ENCODE measurements at regions not wholly inside any gene's neighbourhood (a gene's known extent, or its start where the extent isn't known, plus 50 kb on each side); places are given as distances from the start of the nearest gene placed in this dataset.
"Not testable (repeated sequence)": the region's sequence is repeated elsewhere in the genome, so short reads cannot be mapped to it uniquely, and the experiment has no call there.

- POLR2A ChIA-PET = interaction anchor here (0.8 to 1.3 kb wide), 2 partner anchors 15 to 22 kb away, joined by 3 read pairs; no protein-coding TSS in a partner anchor
- no peak overlapping the region for H3K9ac ChIP-seq (ENCODE audit: control insufficient read depth, insufficient read depth, low read length)
- no peak overlapping the region for H3K4me2 ChIP-seq (ENCODE audit: control insufficient read depth, insufficient read depth)
- ATAC-seq (no peak), DNase-seq (ENCODE audit: low read depth, low spot score) (no peak), FAIRE-seq (no peak)
- no peak overlapping the region for H3K4me3 ChIP-seq
- no peak for TF ChIP-seq REST (IDR thresholded peaks at IDR 0.05; ENCODE audit: low read depth, low read length)
- no peak for TF ChIP-seq POLR2A (IDR thresholded peaks at IDR 0.05; ENCODE audit: low read depth, low read length)
- no peak for TF ChIP-seq E2F4 (IDR thresholded peaks at IDR 0.05; ENCODE audit: low read depth, low read length)
- no peak for TF ChIP-seq ZSCAN29 (IDR thresholded peaks at IDR 0.05)
- no peak for TF ChIP-seq SMAD5 (IDR thresholded peaks at IDR 0.05; ENCODE audit: low read depth)
- TF ChIP-seq TCF12 (IDR thresholded peaks at IDR 0.05; ENCODE audit: low read depth, low read length) = no peak
- no peak for TF ChIP-seq POLR2AphosphoS5 (IDR thresholded peaks at IDR 0.05; ENCODE audit: low read length)
- no peak for TF ChIP-seq MAX (IDR thresholded peaks at IDR 0.05; ENCODE audit: low read depth, low read length)
- no peak for TF ChIP-seq RAD21 (IDR thresholded peaks at IDR 0.05; ENCODE audit: insufficient read depth, low read depth, low read length)
- no peak for TF ChIP-seq YBX1 (IDR thresholded peaks at IDR 0.05)
- no peak for TF ChIP-seq YY1 (IDR thresholded peaks at IDR 0.05; ENCODE audit: low read depth, low read length)
- SMC1A ChIA-PET (ENCODE audit: uncharacterized antibody, unreplicated experiment) = interaction anchor here (1.6 to 2.8 kb wide), 3 partner anchors 10 to 47 kb away, joined by 3 to 19 read pairs (median 4); no protein-coding TSS in a partner anchor
- H4K20me1 ChIP-seq (ENCODE audit: control insufficient read depth, insufficient read depth) = no peaks in the 10 kb centered on the region
- BruUV-seq (replicated peaks) = no TSS peak
- H3K79me2 ChIP-seq (ENCODE audit: control insufficient read depth, insufficient read depth, low read length) = no peaks in the 10 kb centered on the region
- H3K27me3 ChIP-seq (replicated peaks in 1 of 2; ENCODE audit: control insufficient read depth in 2 of 2, insufficient read depth in 2 of 2, low read length in 1 of 2) = no peaks in the 10 kb centered on the region
- WGBS (ENCODE audit: insufficient coverage, insufficient replicate concordance, low lambda C conversion rate, missing lambda C conversion rate) = 0% methylated on average over 1 of the region's 1 CpG
- intact Hi-C loops (cut with micrococcal nuclease; ENCODE audit: unreplicated experiment) (no loop called here), in situ Hi-C loops (cut with MboI) (no loop called here)
- RAD21 ChIA-PET (ENCODE audit: unreplicated experiment) = interaction anchor here (1.3 kb wide), 1 partner anchor 15 kb away, joined by 4 read pairs; no protein-coding TSS in a partner anchor
- H3K4me1 ChIP-seq (ENCODE audit: control insufficient read depth, insufficient read depth, low read length) = no peaks in the 10 kb centered on the region
- no peaks in the 10 kb centered on the region for H3K36me3 ChIP-seq (ENCODE audit: control insufficient read depth in 2 of 2, insufficient read depth in 2 of 2, low read length in 1 of 2)
- CTCF ChIA-PET = interaction anchor here (1.2 to 1.3 kb wide), 2 partner anchors 10 to 22 kb away, joined by 3 to 5 read pairs; no protein-coding TSS in a partner anchor
- H3K9me3 ChIP-seq (replicated peaks; ENCODE audit: control insufficient read depth, insufficient read depth, low read length) = no peaks in the 10 kb centered on the region
- no peak overlapping the region for H3K27ac ChIP-seq (ENCODE audit: control insufficient read depth, insufficient read depth)
- H2AFZ ChIP-seq (ENCODE audit: control insufficient read depth, low read depth, low read length) = no peak overlapping the region
Measured at GRCh38 chrX:82723806-82724205, 784.3 kb upstream of the POU3F4 start.

GRCh38 chrX:82727436-82727835 is 780.7 kb upstream of the POU3F4 start:
- H3K4me2 ChIP-seq (ENCODE audit: control insufficient read depth, insufficient read depth); H3K4me1 ChIP-seq (ENCODE audit: control insufficient read depth, insufficient read depth, low read length); ATAC-seq; FAIRE-seq; SMC1A ChIA-PET (ENCODE audit: uncharacterized antibody, unreplicated experiment); POLR2A ChIA-PET; in situ Hi-C loops (cut with MboI); H3K9ac ChIP-seq (ENCODE audit: control insufficient read depth, insufficient read depth, low read length); H3K9me3 ChIP-seq (replicated peaks; ENCODE audit: control insufficient read depth, insufficient read depth, low read length); H3K27ac ChIP-seq (ENCODE audit: control insufficient read depth, insufficient read depth); DNase-seq (ENCODE audit: low read depth, low spot score); BruUV-seq (replicated peaks); RAD21 ChIA-PET (ENCODE audit: unreplicated experiment); H3K27me3 ChIP-seq (replicated peaks in 1 of 2; ENCODE audit: control insufficient read depth in 2 of 2, insufficient read depth in 2 of 2, low read length in 1 of 2); CTCF ChIA-PET; H3K36me3 ChIP-seq (ENCODE audit: control insufficient read depth in 2 of 2, insufficient read depth in 2 of 2, low read length in 1 of 2); H4K20me1 ChIP-seq (ENCODE audit: control insufficient read depth, insufficient read depth); intact Hi-C loops (cut with micrococcal nuclease; ENCODE audit: unreplicated experiment); H2AFZ ChIP-seq (ENCODE audit: control insufficient read depth, low read depth, low read length); H3K79me2 ChIP-seq (ENCODE audit: control insufficient read depth, insufficient read depth, low read length); H3K4me3 ChIP-seq: not testable (repeated sequence)
- WGBS (ENCODE audit: insufficient coverage, insufficient replicate concordance, low lambda C conversion rate, missing lambda C conversion rate) = no CpG with 5 or more reads among the region's 6 CpGs
